Adrenal gland (tissue), 9 donors: ENCODE measurements at regions not wholly inside any gene's neighbourhood (a gene's known extent, or its start where the extent isn't known, plus 50 kb on each side); places are given as distances from the start of the nearest gene placed in this dataset.

ENCODE experiments used
- DNase-seq, 7 donors: peaks; one replicate each; pipeline ENCODE4 v3.0.0-alpha.2; 2019 to 2020
- H3K27ac ChIP-seq, 5 donors: fragments of 200-600 bp; sonication (generic) in 4 of 5; 1 replicate in 3 of 5; 2 replicates in 2 of 5; pipeline versions ENCODE4 v1.5.1 to v1.8.0; 2016 to 2020; ENCODE audit warnings: mild to moderate bottlenecking in 1 of 5
- H3K27me3 ChIP-seq: fragments of 200-600 bp; 2 replicates; pipeline ENCODE4 v1.8.0; 2021
- H3K36me3 ChIP-seq, 2 donors: fragments of 200-600 bp; replicated peaks in 1 of 2; 1 replicate in 1 of 2; 2 replicates in 1 of 2; pipeline versions ENCODE4 v1.5.1 to v1.8.0; 2018 to 2022
- H3K4me1 ChIP-seq, 2 donors: fragments of 200-600 bp; replicated peaks in 1 of 2; 1 replicate in 1 of 2; 2 replicates in 1 of 2; pipeline versions ENCODE4 v1.5.1 to v1.8.0; 2018 to 2021
- H3K4me3 ChIP-seq, 4 donors: fragments of 200-600 bp; sonication (generic) in 3 of 4; one replicate each; pipeline ENCODE4 v1.5.1; 2016 to 2018
- H3K9me3 ChIP-seq, 3 donors: fragments of 200-600 bp; sonication (generic) in 1 of 3; replicated peaks in 1 of 3; 1 replicate in 2 of 3; 2 replicates in 1 of 3; pipeline versions ENCODE4 v1.5.1 to v1.8.0; 2016 to 2021
- CTCF ChIP-seq, 6 experiments: fragments of 450-650 bp in 4 of 6; fragments of 200-600 bp in 2 of 6; sonication (generic) in 1 of 6; IDR thresholded peaks; 1 replicate in 5 of 6; 2 replicates in 1 of 6; pipeline versions ENCODE4 v1.5.1 to v1.8.0; 2016 to 2021; ENCODE audit warnings: antibody characterized with exemption in 6 of 6, mild to moderate bottlenecking in 2 of 6, moderate library complexity in 1 of 6
- POLR2A ChIP-seq, 2 donors: fragments of 450-650 bp; IDR thresholded peaks; one replicate each; pipeline ENCODE4 v1.6.1; 2017; ENCODE audit warnings: antibody characterized with exemption in 2 of 2, mild to moderate bottlenecking in 2 of 2, moderate library complexity in 1 of 2
- WGBS, 4 donors: extraction: QIAGEN DNeasy Blood & Tissue Kit in 2 of 4; methylation state at CpG; one replicate each; pipeline versions ENCODE4 v1.1.5 to v1.1.7; 2013 to 2017; 5-methylcytosine and 5-hydroxymethylcytosine counted together
- intact Hi-C, 2 donors: fragments of 100-400 bp; cut with DNase I; formaldehyde crosslinking; loops; one replicate each; pipeline versions ENCODE4 v1.14.1 to v1.15.0; 2022 to 2023
- donor health status: healthy with polysubstance abuse.
- donor health status: Bipolar disorder and iron deficiency.
- donor health status: DM: yes; HTN: yes; CAD: no.
- donor health status: DM: no; HTN: no; CAD: no.
- donor health status: DM: no; HTN: no; CAD: no.

GRCh38 chr3:6542795-6543194 is 318.1 kb upstream of the GRM7 start:
- Histone ChIP-seq H3K27ac (no peak overlapping the region), H3K9me3 (no peaks in the 10 kb centered on the region), H3K4me1 (no peaks in the 10 kb centered on the region), H3K4me3 (no peak overlapping the region), H3K36me3 (no peaks in the 10 kb centered on the region), H3K27me3 (no peaks in the 10 kb centered on the region)
- WGBS, 4 donors: 83 to 89% (median 87%) methylated on average over 3 of the region's 3 CpGs
- TF ChIP-seq POLR2A (IDR thresholded peaks at IDR 0.05) (no peak), CTCF (IDR thresholded peaks at IDR 0.05) (no peak)
- DNase-seq: no peak
- intact Hi-C loops: no loop called here

- no peaks in the 10 kb centered on the region for H3K27me3 ChIP-seq
- H3K9me3 ChIP-seq: peaks cover 0 to 9% (median 0%) of the 10 kb centered on the region in 3 donors
- no peaks in the 10 kb centered on the region for H3K4me1 ChIP-seq
- H3K4me3 ChIP-seq: no peak overlapping the region
- 84 to 95% (median 87%) methylated on average over 4 of the region's 4 CpGs for WGBS, 4 donors
- no peak overlapping the region for H3K27ac ChIP-seq
- intact Hi-C loops: no loop called here
- H3K36me3 ChIP-seq: no peaks in the 10 kb centered on the region
- no peak for TF ChIP-seq POLR2A (IDR thresholded peaks at IDR 0.05)
- no peak for TF ChIP-seq CTCF (IDR thresholded peaks at IDR 0.05)
- no peak for DNase-seq
These were observed 311.6 kb upstream of the GRM7 start for GRCh38 chr3:6549296-6549695.

- WGBS, 4 donors: 38 to 74% (median 59%) methylated on average over 2 of the region's 2 CpGs
- intact Hi-C loops: no loop called here
- no peak for DNase-seq
- H3K27ac ChIP-seq: no peak overlapping the region
- no peaks in the 10 kb centered on the region for H3K27me3 ChIP-seq
- H3K9me3 ChIP-seq: peaks cover 0 to 9% (median 0%) of the 10 kb centered on the region in 3 donors
- H3K4me3 ChIP-seq: no peak overlapping the region
- TF ChIP-seq CTCF (IDR thresholded peaks at IDR 0.05) (no peak), POLR2A (IDR thresholded peaks at IDR 0.05) (no peak)
- H3K4me1 ChIP-seq: no peaks in the 10 kb centered on the region
- H3K36me3 ChIP-seq: no peaks in the 10 kb centered on the region
These were observed 309.8 kb upstream of the GRM7 start for GRCh38 chr3:6551165-6551564.

- H3K9me3 ChIP-seq: no peaks in the 10 kb centered on the region
- no peak for DNase-seq
- no peaks in the 10 kb centered on the region for H3K36me3 ChIP-seq
- no peak overlapping the region for H3K4me3 ChIP-seq
- intact Hi-C loops: no loop called here
- no peak overlapping the region for H3K27ac ChIP-seq
- TF ChIP-seq POLR2A (IDR thresholded peaks at IDR 0.05): no peak
- no peak for TF ChIP-seq CTCF (IDR thresholded peaks at IDR 0.05)
- no peaks in the 10 kb centered on the region for H3K4me1 ChIP-seq
- WGBS, 4 donors: 86 to 94% (median 91%) methylated on average over 6 of the region's 6 CpGs
- no peaks in the 10 kb centered on the region for H3K27me3 ChIP-seq
These were observed 300.7 kb upstream of the GRM7 start for GRCh38 chr3:6560259-6560658.
